Kidney (tissue), 13 donors: ENCODE measurements at regions not wholly inside any gene's neighbourhood (a gene's known extent, or its start where the extent isn't known, plus 50 kb on each side); places are given as distances from the start of the nearest gene placed in this dataset.

ENCODE experiments used
- DNase-seq, 5 donors: peaks; one replicate each; pipeline ENCODE4 v3.0.0-alpha.2; 2013 to 2020
- FAIRE-seq: peaks from 2 replicates; lab custom pipeline; 2012; peaks lifted over from hg19 to GRCh38; lab: Jason Lieb, UNC
- H3K27ac ChIP-seq, 2 donors: one replicate each; pipeline ENCODE4 v1.7.0; 2013; ENCODE audit warnings: low read depth in 2 of 2, low read length in 2 of 2, inconsistent platforms in 1 of 2
- H3K27me3 ChIP-seq: one replicate; pipeline ENCODE4 v1.7.1; 2013; ENCODE audit warnings: low read length, inconsistent platforms; ENCODE audit not compliant: control insufficient read depth, insufficient read depth
- H3K36me3 ChIP-seq, 3 donors: one replicate each; pipeline versions ENCODE4 v1.7.0 to v1.7.1; 2013; ENCODE audit warnings: low read length in 3 of 3, control low read depth in 1 of 3, inconsistent platforms in 1 of 3; ENCODE audit not compliant: insufficient read depth in 3 of 3, control insufficient read depth in 2 of 3
- H3K4me1 ChIP-seq, 3 donors: one replicate each; pipeline versions ENCODE4 v1.7.0 to v1.7.1; 2013; ENCODE audit warnings: low read length in 3 of 3, inconsistent platforms in 1 of 3, low read depth in 1 of 3; ENCODE audit not compliant: control insufficient read depth in 2 of 3, insufficient read depth in 2 of 3
- H3K4me3 ChIP-seq, 3 donors: one replicate each; pipeline versions ENCODE4 v1.7.0 to v1.8.1; 2013; ENCODE audit warnings: low read length in 3 of 3, control low read depth in 1 of 3, inconsistent platforms in 1 of 3
- H3K9ac ChIP-seq, 3 donors: one replicate each; pipeline versions ENCODE4 v1.7.0 to v1.7.1; 2013; ENCODE audit warnings: low read length in 3 of 3, control low read depth in 1 of 3, inconsistent platforms in 1 of 3
- H3K9me3 ChIP-seq, 3 donors: one replicate each; pipeline versions ENCODE4 v1.7.0 to v1.7.1; 2013; ENCODE audit warnings: low read length in 3 of 3, control low read depth in 1 of 3, inconsistent platforms in 1 of 3; ENCODE audit not compliant: control insufficient read depth in 2 of 3, insufficient read depth in 1 of 3
- CTCF ChIP-seq: IDR thresholded peaks from 3 replicates; pipeline ENCODE4 v1.5.1; 2012; ENCODE audit warnings: mild to moderate bottlenecking, moderate library complexity, borderline replicate concordance; ENCODE audit not compliant: insufficient read depth; ENCODE audit errors: extremely low read depth
- intact Hi-C: fragments of 100-400 bp; cut with DNase I; formaldehyde crosslinking; loops from one replicate; pipeline ENCODE4 v1.11.1; 2022
- donor health status: control.
- donor health status: control.
- donor health status: control.
- donor health status: control.
- donor health status: control.
- donor health status: DM: yes; HTN: yes; CAD: no.
- donor health status: Normal renal cell carcinoma (clear cell type).

- no peak for FAIRE-seq
- H3K9me3 ChIP-seq, result no peaks in the 10 kb centered on the region
- no peak overlapping the region for H3K27ac ChIP-seq
- no peaks in the 10 kb centered on the region for H3K4me1 ChIP-seq
- intact Hi-C loops, result no loop called here
- TF ChIP-seq CTCF, result no peak
- no peak for DNase-seq
- no peak overlapping the region for H3K9ac ChIP-seq
- no peaks in the 10 kb centered on the region for H3K36me3 ChIP-seq
- H3K27me3 ChIP-seq, result no peaks in the 10 kb centered on the region
- no peak overlapping the region for H3K4me3 ChIP-seq
These were observed 94.6 kb downstream of the TFAP2A start for GRCh38 chr6:10320291-10320690.

GRCh38 chr6:10316373-10316721 is 98.5 kb downstream of the TFAP2A start:
- Histone ChIP-seq H3K4me1 (no peaks in the 10 kb centered on the region), H3K9me3 (no peaks in the 10 kb centered on the region), H3K27ac (no peak overlapping the region), H3K9ac (no peak overlapping the region), H3K27me3 (no peaks in the 10 kb centered on the region), H3K4me3 (no peak overlapping the region), H3K36me3 (no peaks in the 10 kb centered on the region)
- DNase-seq, result peak in 2 of 5 donors; percentile 26 to 29
- intact Hi-C loops, result no loop called here
- no peak for FAIRE-seq
- TF ChIP-seq CTCF, result no peak

- no peak overlapping the region for H3K4me3 ChIP-seq
- no peaks in the 10 kb centered on the region for H3K4me1 ChIP-seq
- DNase-seq (no peak), FAIRE-seq (no peak)
- intact Hi-C loops, result no loop called here
- no peaks in the 10 kb centered on the region for H3K36me3 ChIP-seq
- no peak for TF ChIP-seq CTCF
- no peak overlapping the region for H3K27ac ChIP-seq
- no peaks in the 10 kb centered on the region for H3K9me3 ChIP-seq
- no peaks in the 10 kb centered on the region for H3K27me3 ChIP-seq
- H3K9ac ChIP-seq, result no peak overlapping the region
These were observed 99.1 kb downstream of the TFAP2A start for GRCh38 chr6:10315658-10316372.

GRCh38 chr6:10315034-10315433 is 99.8 kb downstream of the TFAP2A start:
- DNase-seq (no peak), FAIRE-seq (no peak)
- intact Hi-C loops, result no loop called here
- Histone ChIP-seq H3K27me3 (no peaks in the 10 kb centered on the region), H3K36me3 (no peaks in the 10 kb centered on the region), H3K27ac (no peak overlapping the region), H3K4me1 (no peaks in the 10 kb centered on the region), H3K9ac (no peak overlapping the region), H3K4me3 (no peak overlapping the region), H3K9me3 (no peaks in the 10 kb centered on the region)
- no peak for TF ChIP-seq CTCF
